H9 (cell line): ENCODE measurements at regions not wholly inside any gene's neighbourhood (a gene's known extent, or its start where the extent isn't known, plus 50 kb on each side); places are given as distances from the start of the nearest gene placed in this dataset.

Experiments used
- DNase-seq: peaks from one replicate; pipeline ENCODE4 v3.0.0-alpha.2; 2017
- H2AFZ ChIP-seq: one replicate; pipeline ENCODE4 v1.6.1; 2013; ENCODE audit warnings: mild to moderate bottlenecking, low read length, control low read depth, moderate library complexity
- H2AK5ac ChIP-seq: 2 replicates; pipeline ENCODE4 v1.6.1; 2013; ENCODE audit warnings: low read length, control low read depth, mixed read lengths; ENCODE audit not compliant: insufficient read length
- H2BK120ac ChIP-seq: one replicate; pipeline ENCODE4 v1.6.1; 2013; ENCODE audit warnings: low read depth, mild to moderate bottlenecking, low read length, control low read depth, inconsistent platforms; ENCODE audit not compliant: poor library complexity, severe bottlenecking
- H2BK12ac ChIP-seq: 2 replicates; pipeline ENCODE4 v1.6.1; 2013; ENCODE audit warnings: low read length, control low read depth, mixed read lengths, low read depth; ENCODE audit not compliant: insufficient read length
- H2BK15ac ChIP-seq: 2 replicates; pipeline ENCODE4 v1.6.1; 2013; ENCODE audit warnings: low read depth, low read length, control low read depth
- H2BK20ac ChIP-seq: one replicate; pipeline ENCODE4 v1.6.1; 2013; ENCODE audit warnings: low read depth, mild to moderate bottlenecking, low read length, control low read depth, inconsistent platforms; ENCODE audit not compliant: poor library complexity, severe bottlenecking
- H2BK5ac ChIP-seq: 2 replicates; pipeline ENCODE4 v1.6.1; 2013; ENCODE audit warnings: low read length, control low read depth, mixed read lengths; ENCODE audit not compliant: insufficient read length
- H3K14ac ChIP-seq: 2 replicates; pipeline ENCODE4 v1.6.1; 2013; ENCODE audit warnings: low read length, control low read depth; ENCODE audit not compliant: insufficient read depth
- H3K18ac ChIP-seq: 2 replicates; pipeline ENCODE4 v1.6.1; 2013; ENCODE audit warnings: low read depth, mild to moderate bottlenecking, mixed read lengths, low read length, control low read depth; ENCODE audit not compliant: insufficient read length
- H3K23ac ChIP-seq: 2 replicates; pipeline ENCODE4 v1.6.1; 2013; ENCODE audit warnings: low read length, control low read depth, mixed read lengths, low read depth; ENCODE audit not compliant: insufficient read length
- H3K23me2 ChIP-seq: 2 replicates; pipeline ENCODE4 v1.6.1; 2013; ENCODE audit warnings: low read depth, mild to moderate bottlenecking, mixed read lengths, low read length, control low read depth; ENCODE audit not compliant: insufficient read length, poor library complexity, severe bottlenecking
- H3K27ac ChIP-seq: 2 replicates; pipeline ENCODE4 v1.5.1; 2013; ENCODE audit warnings: low read length, control low read depth, mixed read lengths, low read depth; ENCODE audit not compliant: insufficient read length
- H3K27me3 ChIP-seq: 2 replicates; pipeline ENCODE4 v1.6.1; 2013; ENCODE audit warnings: low read length, control low read depth, inconsistent platforms; ENCODE audit not compliant: insufficient read depth
- H3K4ac ChIP-seq: 2 replicates; pipeline ENCODE4 v1.6.1; 2013; ENCODE audit warnings: low read depth, mild to moderate bottlenecking, control low read depth, inconsistent platforms, low read length, moderate library complexity
- H3K4me1 ChIP-seq: 2 replicates; pipeline ENCODE4 v1.6.1; 2013; ENCODE audit warnings: low read length, control low read depth, inconsistent platforms; ENCODE audit not compliant: insufficient read depth
- H3K4me2 ChIP-seq: 2 replicates; pipeline ENCODE4 v1.6.1; 2013; ENCODE audit warnings: low read length, control low read depth, mixed read lengths; ENCODE audit not compliant: insufficient read length, insufficient read depth
- H3K56ac ChIP-seq: 2 replicates; pipeline ENCODE4 v1.6.1; 2013; ENCODE audit warnings: low read depth, mild to moderate bottlenecking, mixed read lengths, low read length, control low read depth; ENCODE audit not compliant: insufficient read length
- H3K79me1 ChIP-seq: 2 replicates; pipeline ENCODE4 v1.6.1; 2013; ENCODE audit warnings: low read depth, mild to moderate bottlenecking, moderate library complexity, low read length, control low read depth, inconsistent platforms; ENCODE audit not compliant: insufficient read depth, poor library complexity, severe bottlenecking
- H3K79me2 ChIP-seq: 2 replicates; pipeline ENCODE4 v1.6.1; 2013; ENCODE audit warnings: low read length, control low read depth, inconsistent platforms; ENCODE audit not compliant: insufficient read depth
- H3K9ac ChIP-seq: 2 replicates; pipeline ENCODE4 v1.6.1; 2013; ENCODE audit warnings: low read length, control low read depth, mixed read lengths; ENCODE audit not compliant: insufficient read length; ENCODE audit errors: extremely low read depth
- H3K9me3 ChIP-seq: one replicate; pipeline ENCODE4 v1.6.1; 2013; ENCODE audit warnings: low read depth, low read length, inconsistent platforms; ENCODE audit not compliant: control insufficient read depth
- H3T11ph ChIP-seq: one replicate; pipeline ENCODE4 v1.6.1; 2013; ENCODE audit warnings: mild to moderate bottlenecking, low read length, control low read depth, inconsistent platforms
- H4K20me1 ChIP-seq: one replicate; pipeline ENCODE4 v1.6.1; 2013; ENCODE audit not compliant: control insufficient read depth, insufficient read length, insufficient read depth
- H4K5ac ChIP-seq: 2 replicates; pipeline ENCODE4 v1.6.1; 2013; ENCODE audit warnings: low read depth, mild to moderate bottlenecking, mixed read lengths, low read length, control low read depth; ENCODE audit not compliant: insufficient read length
- H4K8ac ChIP-seq: replicated peaks from 2 replicates; pipeline ENCODE4 v1.6.1; 2013; ENCODE audit warnings: low read length, control low read depth, mixed read lengths, low read depth; ENCODE audit not compliant: insufficient read length
- H4K91ac ChIP-seq: 2 replicates; pipeline ENCODE4 v1.6.1; 2013; ENCODE audit warnings: low read depth, mild to moderate bottlenecking, moderate library complexity, mixed read lengths, low read length, control low read depth; ENCODE audit not compliant: insufficient read length
- H3K27ac Mint-ChIP-seq, 3 experiments: 2 replicates in 2 of 3; 3 replicates in 1 of 3; pipeline ENCODE4 v1.8.0; 2020 to 2021; ENCODE audit warnings: mixed read lengths in 3 of 3, mild to moderate bottlenecking in 1 of 3, moderate library complexity in 1 of 3
- H3K27me3 Mint-ChIP-seq: 2 replicates; pipeline ENCODE4 v1.8.0; 2021; ENCODE audit warnings: low read depth, mild to moderate bottlenecking, moderate library complexity, mixed read lengths
- H3K36me3 Mint-ChIP-seq, 3 experiments: 2 replicates in 2 of 3; 3 replicates in 1 of 3; pipeline ENCODE4 v1.8.0; 2020 to 2021; ENCODE audit warnings: low read depth in 3 of 3, mixed read lengths in 3 of 3; ENCODE audit not compliant: insufficient read depth in 1 of 3
- H3K4me1 Mint-ChIP-seq, 2 experiments: 2 replicates each; pipeline ENCODE4 v1.8.0; 2020; ENCODE audit warnings: mixed read lengths in 2 of 2
- H3K4me3 Mint-ChIP-seq, 2 experiments: 2 replicates in 1 of 2; 3 replicates in 1 of 2; pipeline ENCODE4 v1.8.0; 2020 to 2021; ENCODE audit warnings: mild to moderate bottlenecking in 2 of 2, mixed read lengths in 2 of 2, moderate library complexity in 1 of 2
- H3K9me3 Mint-ChIP-seq, 2 experiments: 2 replicates in 1 of 2; 3 replicates in 1 of 2; pipeline ENCODE4 v1.8.0; 2020; ENCODE audit warnings: mild to moderate bottlenecking in 2 of 2, mixed read lengths in 2 of 2, moderate library complexity in 1 of 2
- WGBS: extraction: QIAGEN DNeasy Blood & Tissue Kit; methylation state at CpG from one replicate; pipeline ENCODE4 v1.1.7; 2013; ENCODE audit warnings: missing lambda C conversion rate, low lambda C conversion rate, mixed read lengths; ENCODE audit not compliant: insufficient read length; ENCODE audit errors: extremely low coverage; 5-methylcytosine and 5-hydroxymethylcytosine counted together
- TF ChIP-seq, protein P1 (sequence below): fragments of 200-600 bp; sonication (generic); conservative IDR thresholded peaks from 3 replicates; pipeline ENCODE4 v1.8.0; 2021; ENCODE audit warnings: antibody characterized with exemption, mild to moderate bottlenecking

GRCh38 chr3:55165278-55165677, 237.4 kb upstream of the LRTM1 start:
- Mint-ChIP-seq H3K27ac (no peak overlapping the region), H3K9me3 (no peaks in the 10 kb centered on the region; a peak in 1 of 5 replicates), H3K36me3 (no peaks in the 10 kb centered on the region), H3K4me1 (peaks cover 5 to 10% of the 10 kb centered on the region in 2 experiments), H3K4me3 (no peak overlapping the region), H3K27me3 (no peaks in the 10 kb centered on the region)
- no CpG with 5 or more reads among the region's 3 CpGs for WGBS
- Histone ChIP-seq H3K18ac (no peak overlapping the region), H3K23ac (no peak overlapping the region), H3K56ac (no peak overlapping the region), H2BK15ac (no peak overlapping the region), H2BK12ac (no peak overlapping the region), H3T11ph (no peak overlapping the region), H4K91ac (no peak overlapping the region), H2BK5ac (no peak overlapping the region), H4K20me1 (no peaks in the 10 kb centered on the region), H2BK20ac (no peak overlapping the region), H2AK5ac (no peak overlapping the region), H3K9ac (no peak overlapping the region), H3K27ac (no peak overlapping the region), H3K4me2 (no peak overlapping the region), H2AFZ (no peak overlapping the region), H3K27me3 (no peaks in the 10 kb centered on the region), H3K14ac (no peak overlapping the region), H3K79me1 (no peaks in the 10 kb centered on the region), H3K79me2 (no peaks in the 10 kb centered on the region; the same call in 1 of the 2 replicates), H2BK120ac (no peak overlapping the region), H3K4me1 (no peaks in the 10 kb centered on the region), H4K5ac (no peak overlapping the region), H3K4ac (no peak overlapping the region), H3K9me3 (no peaks in the 10 kb centered on the region), H4K8ac (no peak overlapping the region), H3K23me2 (no peaks in the 10 kb centered on the region)
- no peak for DNase-seq
- TF ChIP-seq, protein P1, sequence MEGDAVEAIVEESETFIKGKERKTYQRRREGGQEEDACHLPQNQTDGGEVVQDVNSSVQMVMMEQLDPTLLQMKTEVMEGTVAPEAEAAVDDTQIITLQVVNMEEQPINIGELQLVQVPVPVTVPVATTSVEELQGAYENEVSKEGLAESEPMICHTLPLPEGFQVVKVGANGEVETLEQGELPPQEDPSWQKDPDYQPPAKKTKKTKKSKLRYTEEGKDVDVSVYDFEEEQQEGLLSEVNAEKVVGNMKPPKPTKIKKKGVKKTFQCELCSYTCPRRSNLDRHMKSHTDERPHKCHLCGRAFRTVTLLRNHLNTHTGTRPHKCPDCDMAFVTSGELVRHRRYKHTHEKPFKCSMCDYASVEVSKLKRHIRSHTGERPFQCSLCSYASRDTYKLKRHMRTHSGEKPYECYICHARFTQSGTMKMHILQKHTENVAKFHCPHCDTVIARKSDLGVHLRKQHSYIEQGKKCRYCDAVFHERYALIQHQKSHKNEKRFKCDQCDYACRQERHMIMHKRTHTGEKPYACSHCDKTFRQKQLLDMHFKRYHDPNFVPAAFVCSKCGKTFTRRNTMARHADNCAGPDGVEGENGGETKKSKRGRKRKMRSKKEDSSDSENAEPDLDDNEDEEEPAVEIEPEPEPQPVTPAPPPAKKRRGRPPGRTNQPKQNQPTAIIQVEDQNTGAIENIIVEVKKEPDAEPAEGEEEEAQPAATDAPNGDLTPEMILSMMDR: no peak
